Endothelial cell of umbilical vein (primary cell): ENCODE measurements at regions not wholly inside any gene's neighbourhood (a gene's known extent, or its start where the extent isn't known, plus 50 kb on each side); places are given as distances from the start of the nearest gene placed in this dataset.

Source experiments
- BruUV-seq: library from RNA; stranded (reverse); fragments of 400-500 nt; replicated peaks from 2 replicates; lab custom pipeline; 2021; lab: Mats Ljungman, UMichigan
- CTCF ChIA-PET: fragments of 300-600, 350-600 bp; sonication (Branson Sonifier 250); formaldehyde crosslinking; loops from one replicate; lab custom pipeline; 2021; ENCODE audit warnings: antibody characterized with exemption, inconsistent platforms; lab: Charles Lee
- POLR2A ChIA-PET: fragments of 300-600, 350-600 bp; sonication (Branson Sonifier 250); formaldehyde crosslinking; loops from one replicate; lab custom pipeline; 2021; ENCODE audit warnings: antibody characterized with exemption, inconsistent platforms; lab: Charles Lee
- DNase-seq: peaks from one replicate; pipeline ENCODE4 v3.0.0-alpha.2; 2011; ENCODE audit warnings: low read depth, low spot score
- FAIRE-seq: peaks from 2 replicates; lab custom pipeline; 2011; peaks lifted over from hg19 to GRCh38; lab: Jason Lieb, UNC
- H2AFZ ChIP-seq: 2 replicates; pipeline ENCODE4 v1.6.0; 2012; ENCODE audit warnings: low read depth, low read length, control low read depth, inconsistent platforms
- H3K27ac ChIP-seq: 2 replicates; pipeline ENCODE4 v1.5.1; 2011; ENCODE audit warnings: low read depth, mild to moderate bottlenecking, control low read depth, low read length, moderate library complexity; ENCODE audit not compliant: insufficient read depth
- H3K27me3 ChIP-seq, 2 experiments: 2 replicates each; pipeline versions ENCODE4 v1.6.0 to v1.6.1; 2011; ENCODE audit warnings: low read length in 2 of 2, mixed read lengths in 1 of 2; ENCODE audit not compliant: control insufficient read depth in 2 of 2, insufficient read depth in 2 of 2
- H3K36me3 ChIP-seq, 2 experiments: 2 replicates in 1 of 2; 3 replicates in 1 of 2; pipeline ENCODE4 v1.5.1; 2011; ENCODE audit warnings: low read length in 2 of 2, mild to moderate bottlenecking in 1 of 2, moderate library complexity in 1 of 2; ENCODE audit not compliant: control insufficient read depth in 2 of 2, insufficient read depth in 2 of 2; ENCODE audit errors: extremely low read depth in 1 of 2
- H3K4me1 ChIP-seq: 3 replicates; pipeline ENCODE4 v1.5.1; 2011; ENCODE audit warnings: mild to moderate bottlenecking, low read length; ENCODE audit not compliant: control insufficient read depth, insufficient read depth; ENCODE audit errors: extremely low read depth
- H3K4me2 ChIP-seq: 2 replicates; pipeline ENCODE4 v1.6.1; 2011; ENCODE audit warnings: low read length, control low read depth, mixed read lengths; ENCODE audit not compliant: insufficient read depth
- H3K4me3 ChIP-seq, 3 experiments: fragments of 200-600 bp in 1 of 3; sonication (generic), shearing (Covaris generic) in 1 of 3; replicated peaks in 1 of 3; 2 replicates each; pipeline ENCODE4 v1.5.1; 2011 to 2016; ENCODE audit warnings: control low read depth in 3 of 3, low read length in 3 of 3, mild to moderate bottlenecking in 2 of 3, inconsistent platforms in 1 of 3, low read depth in 1 of 3, moderate library complexity in 1 of 3; ENCODE audit not compliant: insufficient read depth in 1 of 3
- H3K79me2 ChIP-seq: 2 replicates; pipeline ENCODE4 v1.6.0; 2012; ENCODE audit warnings: low read length, inconsistent platforms; ENCODE audit not compliant: control insufficient read depth, insufficient read depth
- H3K9ac ChIP-seq: replicated peaks from 2 replicates; pipeline ENCODE3; 2011; ENCODE audit warnings: low read length, control low read depth; ENCODE audit not compliant: insufficient read depth; ENCODE audit errors: extremely low read depth
- H3K9me1 ChIP-seq: replicated peaks from 3 replicates; pipeline ENCODE4 v1.6.0; 2011; ENCODE audit warnings: mild to moderate bottlenecking, low read length; ENCODE audit not compliant: control insufficient read depth, insufficient read depth; ENCODE audit errors: extremely low read depth
- H3K9me3 ChIP-seq: replicated peaks from 2 replicates; pipeline ENCODE4 v1.5.1; 2012; ENCODE audit warnings: low read length, inconsistent platforms; ENCODE audit not compliant: control insufficient read depth, insufficient read depth
- H4K20me1 ChIP-seq: replicated peaks from 2 replicates; pipeline ENCODE3; 2011; ENCODE audit warnings: mild to moderate bottlenecking, low read length; ENCODE audit not compliant: control insufficient read depth, insufficient read depth; ENCODE audit errors: extremely low read depth
- CTCF ChIP-seq, 2 donors: IDR thresholded peaks; 1 replicate in 1 of 2; 2 replicates in 1 of 2; pipeline ENCODE4 v1.5.1; 2011; ENCODE audit warnings: low read length in 2 of 2, mild to moderate bottlenecking in 2 of 2, moderate library complexity in 2 of 2, control low read depth in 1 of 2, inconsistent platforms in 1 of 2, low read depth in 1 of 2; ENCODE audit not compliant: insufficient read depth in 1 of 2; ENCODE audit errors: extremely low read depth in 1 of 2
- EZH2 ChIP-seq: IDR thresholded peaks from 2 replicates; pipeline ENCODE4 v1.6.1; 2012; ENCODE audit warnings: borderline replicate concordance, low read depth, mild to moderate bottlenecking, moderate library complexity, low read length, inconsistent platforms; ENCODE audit not compliant: severe bottlenecking
- FOS ChIP-seq: IDR thresholded peaks from 2 replicates; pipeline ENCODE4 v1.6.1; 2011; ENCODE audit warnings: mild to moderate bottlenecking, low read length, moderate library complexity, borderline replicate concordance; ENCODE audit not compliant: insufficient read depth
- GATA2 ChIP-seq: IDR thresholded peaks from 2 replicates; pipeline ENCODE4 v1.7.0; 2011; ENCODE audit warnings: low read depth, mild to moderate bottlenecking, moderate library complexity, mixed read lengths, low read length; ENCODE audit not compliant: insufficient read length, insufficient read depth
- JUN ChIP-seq: IDR thresholded peaks from 2 replicates; pipeline ENCODE4 v1.6.1; 2011; ENCODE audit warnings: borderline replicate concordance, low read depth; ENCODE audit not compliant: insufficient read length, insufficient read depth
- MAX ChIP-seq: IDR thresholded peaks from 2 replicates; pipeline ENCODE4 v1.6.1; 2011; ENCODE audit not compliant: insufficient read depth, insufficient read length
- MYC ChIP-seq: IDR thresholded peaks from one replicate; pipeline ENCODE4 v1.6.1; 2011; ENCODE audit warnings: mild to moderate bottlenecking, low read depth, low read length
- POLR2A ChIP-seq: IDR thresholded peaks from 2 replicates; pipeline ENCODE4 v1.6.1; 2012; ENCODE audit warnings: low read depth, mild to moderate bottlenecking, control low read depth, low read length
- POLR2AphosphoS5 ChIP-seq: IDR thresholded peaks from 2 replicates; pipeline ENCODE4 v1.6.1; 2012; ENCODE audit warnings: low read depth, mild to moderate bottlenecking, control low read depth, low read length, moderate library complexity; ENCODE audit not compliant: insufficient read depth
- dilution Hi-C: fragments of 300-500 bp; cut with MboI; formaldehyde crosslinking; loops from one replicate; pipeline ENCODE4 v1.15.0; 2019; ENCODE audit warnings: low sequenced_read_pairs; ENCODE audit not compliant: extremely low pct_ligation_motif_present
- intact Hi-C: fragments of 100-400 bp; cut with micrococcal nuclease; formaldehyde crosslinking; loops from one replicate; pipeline ENCODE4 v1.10.0; 2022

- Histone ChIP-seq H3K36me3 (no peaks in the 10 kb centered on the region), H3K9me1 (no peaks in the 10 kb centered on the region), H3K4me2 (no peak overlapping the region), H4K20me1 (no peaks in the 10 kb centered on the region), H3K4me3 (no peak overlapping the region), H3K9ac (no peak overlapping the region), H3K79me2 (no peaks in the 10 kb centered on the region), H3K27ac (no peak overlapping the region), H3K4me1 (no peaks in the 10 kb centered on the region), H3K9me3 (peaks cover 8% of the 10 kb centered on the region), H2AFZ (no peak overlapping the region), H3K27me3 (no peaks in the 10 kb centered on the region)
- FAIRE-seq (no peak), DNase-seq (no peak)
- TF ChIP-seq FOS = no peak
- TF ChIP-seq MAX = no peak
- no peak for TF ChIP-seq CTCF (IDR thresholded peaks at IDR 0.05; ENCODE audit: extremely low read depth in 1 of 2, insufficient read depth in 1 of 2, low read depth in 1 of 2, low read length in 2 of 2)
- no peak for TF ChIP-seq GATA2
- no peak for TF ChIP-seq EZH2
- TF ChIP-seq POLR2A = no peak
- no peak for TF ChIP-seq JUN
- no peak for TF ChIP-seq POLR2AphosphoS5
- no peak for TF ChIP-seq MYC
- ChIA-PET POLR2A (no interaction called here), CTCF (no interaction called here)
- intact Hi-C loops = no loop called here
- dilution Hi-C loops = no loop called here
- no TSS peak for BruUV-seq
Observed at GRCh38 chr22:48207919-48208535, 1445.6 kb downstream of the TBC1D22A start.
